Superior temporal gyrus (tissue), 1 donor: ENCODE measurements at regions not wholly inside any gene's neighbourhood (a gene's known extent, or its start where the extent isn't known, plus 50 kb on each side); places are given as distances from the start of the nearest gene placed in this dataset.

Source experiments
- DNase-seq: peaks from one replicate; pipeline ENCODE4 v3.0.0-alpha.2; 2016; ENCODE audit errors: extremely low spot score

DNA sequence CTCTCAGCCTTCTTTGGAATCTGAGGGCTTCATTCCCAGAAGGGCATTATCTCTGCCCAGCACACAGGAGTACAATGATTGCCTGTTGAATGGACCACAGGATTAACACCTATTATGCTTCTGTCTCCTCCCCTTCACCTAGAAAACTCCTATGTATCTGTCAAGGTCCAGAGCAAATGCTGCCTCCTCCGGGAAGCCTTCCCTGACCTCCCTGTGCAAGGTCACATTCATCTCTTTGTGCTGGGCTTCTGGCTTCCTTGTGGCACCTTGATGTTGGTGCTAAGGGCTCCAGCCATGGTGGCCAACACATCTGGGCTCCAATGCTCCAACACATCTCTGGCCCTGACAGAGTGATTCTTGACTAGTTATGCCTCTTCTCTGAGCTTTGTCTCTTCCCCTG is 49.9 kb upstream of the ATP2B2 start:
- no peak for DNase-seq

DNA sequence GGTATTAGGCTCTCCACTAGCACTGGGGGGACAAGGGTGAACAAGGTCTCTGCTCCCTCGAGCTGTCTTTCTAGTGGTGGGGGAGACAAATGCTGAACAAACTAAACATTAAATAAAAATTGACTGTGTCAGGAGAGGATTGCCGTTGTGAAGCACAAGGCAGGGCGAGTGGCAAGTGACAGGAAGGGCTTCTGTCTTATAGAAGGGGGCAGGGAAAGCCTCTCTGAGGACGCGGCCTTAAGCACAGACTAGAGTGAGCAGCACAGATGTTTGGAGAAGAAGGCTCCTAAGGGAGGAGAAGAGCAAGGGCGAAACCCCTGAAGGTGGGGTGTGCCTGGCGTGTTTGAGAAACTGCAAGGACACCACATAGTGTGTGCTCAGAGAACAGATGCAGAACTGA is 50.9 kb upstream of the ATP2B2 start:
- DNase-seq = no peak

GRCh38 chr3:10557250-10557649 is 51.9 kb upstream of the ATP2B2 start:
- DNase-seq = no peak

DNA sequence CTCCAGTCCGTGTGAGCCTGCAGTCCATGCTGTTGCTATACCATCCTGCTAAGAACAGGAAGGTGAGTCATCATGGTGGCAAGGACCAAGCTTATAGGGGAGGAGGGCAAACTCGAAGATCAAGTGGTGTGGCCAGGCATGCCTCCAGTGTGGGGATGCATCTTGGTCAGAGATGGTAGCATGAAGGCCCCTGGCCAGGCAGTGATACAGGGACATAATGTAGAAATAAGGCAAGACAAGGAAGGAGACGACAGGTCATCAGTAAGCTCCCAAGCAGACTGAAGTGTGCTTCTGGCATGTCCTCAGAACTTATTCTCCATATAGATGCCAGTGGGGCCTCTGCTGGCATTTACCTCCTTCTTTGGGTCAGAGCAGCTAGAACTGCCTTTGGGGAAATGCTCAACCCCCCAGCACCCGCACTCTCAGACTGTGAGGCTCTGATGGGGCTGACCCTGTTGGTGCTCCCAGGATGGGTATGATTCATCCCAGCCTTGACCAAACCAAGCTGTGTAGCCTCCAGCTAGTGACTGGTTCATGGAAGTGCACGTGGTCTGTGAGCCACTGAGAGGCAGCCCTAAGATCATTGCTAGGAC is 52.5 kb upstream of the ATP2B2 start:
- DNase-seq = no peak

- no peak for DNase-seq
Observed at GRCh38 chr3:10558736-10559135, 53.4 kb upstream of the ATP2B2 start.

- no peak for DNase-seq
Observed at GRCh38 chr3:10560060-10560861, 54.9 kb upstream of the ATP2B2 start.

GRCh38 chr3:10561162-10561945 is 56.0 kb upstream of the ATP2B2 start:
- no peak for DNase-seq

GRCh38 chr3:10561946-10562560 is 56.7 kb upstream of the ATP2B2 start:
- no peak for DNase-seq

DNA sequence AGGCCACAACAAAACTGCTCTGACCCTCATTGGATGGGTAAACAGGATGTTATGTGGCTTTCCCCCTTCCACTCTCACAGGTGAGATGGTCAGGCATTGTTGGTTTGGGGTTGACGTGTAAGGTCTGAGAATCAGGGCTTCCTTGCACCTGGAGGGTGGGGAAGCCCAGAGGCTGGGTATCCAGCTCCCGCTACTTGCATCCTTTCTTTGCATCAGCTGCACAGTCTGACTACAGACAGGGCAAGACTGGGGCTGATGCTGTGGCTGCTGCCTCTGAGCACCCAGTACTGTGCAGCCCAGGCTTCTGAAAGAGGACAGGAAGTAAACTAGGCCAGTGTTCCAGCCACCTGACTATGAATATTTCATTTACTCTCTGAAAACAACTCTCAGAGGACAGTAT is 58.0 kb upstream of the ATP2B2 start:
- no peak for DNase-seq

- no peak for DNase-seq
Observed at GRCh38 chr3:10565814-10566213, 60.4 kb upstream of the ATP2B2 start.

GRCh38 chr3:10566451-10566850 is 61.1 kb upstream of the ATP2B2 start:
- DNase-seq = no peak

DNA sequence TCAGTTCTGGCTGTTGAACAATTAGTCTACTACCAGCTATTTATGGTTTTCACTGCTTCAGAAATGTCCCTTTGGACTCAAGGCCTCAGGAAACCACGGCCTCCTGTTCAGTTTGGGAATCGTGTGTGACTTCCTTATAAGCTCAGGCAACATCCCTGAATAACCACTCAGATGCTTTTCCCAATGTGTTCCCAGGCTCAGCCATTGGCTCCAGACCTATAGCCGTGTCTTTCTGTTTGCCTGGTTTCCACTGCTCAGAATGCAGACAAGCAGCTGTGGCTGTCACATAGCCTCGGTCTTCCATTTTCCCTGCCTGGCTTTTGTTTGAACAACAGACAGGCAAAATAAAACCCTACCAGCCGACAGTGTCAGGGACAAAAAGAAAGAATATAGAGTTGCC is 63.2 kb upstream of the ATP2B2 start:
- no peak for DNase-seq

- DNase-seq = no peak
Observed at GRCh38 chr3:10570196-10570946, 65.0 kb upstream of the ATP2B2 start.

DNA sequence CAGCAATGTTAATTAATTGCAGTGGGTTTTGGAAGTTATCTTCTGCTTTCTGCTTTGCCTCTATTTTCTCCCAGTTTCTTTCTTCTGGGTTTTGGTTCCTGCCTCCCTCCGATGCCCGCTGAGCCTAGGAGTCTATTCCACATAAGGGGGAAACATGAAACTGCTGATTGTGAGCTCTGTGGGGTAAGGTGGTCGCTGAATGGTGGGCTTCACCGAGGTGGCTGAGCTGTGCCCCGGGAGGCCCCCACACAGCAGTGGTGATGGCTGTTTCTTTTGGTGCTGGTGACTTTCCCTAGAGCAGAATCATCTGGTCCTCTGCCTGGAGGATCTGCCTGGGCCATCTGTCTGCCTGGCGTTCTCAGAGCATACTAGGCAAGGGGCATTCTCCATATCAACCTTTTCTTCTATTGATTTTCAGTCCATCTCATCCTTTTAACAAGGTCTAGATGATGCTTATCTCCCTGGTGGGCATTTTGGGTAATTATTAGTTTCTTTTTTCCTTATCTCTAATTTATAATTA is 68.8 kb upstream of the ATP2B2 start:
- DNase-seq = no peak

GRCh38 chr3:10575601-10576160 is 70.3 kb upstream of the ATP2B2 start:
- DNase-seq = no peak

DNA sequence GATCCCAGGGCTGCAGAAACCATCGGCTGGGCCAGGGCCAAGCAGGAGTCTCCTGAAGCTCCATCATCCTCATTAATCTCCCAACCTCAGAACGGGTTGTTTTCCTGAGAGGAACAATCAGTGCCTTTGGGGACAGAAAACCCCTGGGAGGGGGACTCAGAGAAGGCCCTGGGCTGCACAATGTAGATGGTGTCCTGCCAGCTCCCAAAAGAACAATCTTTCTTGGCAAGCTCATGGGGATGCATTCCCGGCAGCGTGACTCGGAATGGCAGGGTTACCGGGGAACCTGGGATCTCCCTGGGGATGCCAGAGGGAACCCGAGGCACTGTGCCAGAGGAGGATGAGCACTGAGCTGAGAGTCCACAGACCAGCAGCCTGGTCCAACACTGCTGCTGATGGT is 72.1 kb upstream of the ATP2B2 start:
- DNase-seq = no peak

- DNase-seq = no peak
Observed at GRCh38 chr3:10580426-10580825, 75.0 kb upstream of the ATP2B2 start.

DNA sequence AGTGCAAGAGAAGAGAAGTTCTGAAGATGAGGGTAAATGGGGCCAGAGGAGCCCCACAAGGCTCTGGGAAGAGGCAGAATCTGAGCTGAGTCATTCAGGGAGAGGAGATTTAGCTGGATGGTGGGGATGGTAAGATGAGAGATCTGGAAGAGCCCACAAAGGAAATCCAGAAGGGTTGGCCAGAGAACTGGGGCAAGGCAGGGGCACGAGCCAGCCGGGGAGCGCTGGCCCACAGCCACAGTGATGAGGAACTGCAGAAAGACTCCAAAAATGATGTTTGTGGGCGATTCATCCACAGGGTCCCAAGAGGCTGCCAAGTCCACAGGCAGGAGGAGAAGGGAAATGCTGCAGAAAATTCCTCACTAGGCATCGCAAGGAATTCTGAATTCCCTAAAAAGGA is 75.9 kb upstream of the ATP2B2 start:
- DNase-seq = peak; percentile 48

DNA sequence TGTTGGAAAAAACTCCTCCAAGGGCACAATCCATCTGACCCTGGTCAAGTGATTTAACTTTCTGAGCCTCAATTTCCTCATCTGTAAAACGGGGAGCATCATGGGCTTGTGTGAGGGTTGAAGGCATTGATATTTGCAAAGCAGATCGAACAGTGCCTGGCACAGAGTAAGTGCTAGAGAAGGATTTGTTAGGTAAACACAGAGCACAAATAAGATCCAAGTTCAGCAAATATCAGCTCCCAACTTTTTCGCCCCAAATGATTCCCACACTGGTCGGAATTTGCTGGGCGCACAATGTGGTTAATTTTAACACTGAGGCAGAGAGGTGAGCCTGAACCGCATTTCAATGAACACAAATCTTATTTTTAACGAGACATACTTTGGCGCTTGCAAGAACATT is 76.3 kb upstream of the ATP2B2 start:
- peak; percentile 35 for DNase-seq

GRCh38 chr3:10582733-10583132 is 77.3 kb upstream of the ATP2B2 start:
- DNase-seq = peak; percentile 38
